HG02678 (cell line): ENCODE measurements at regions not wholly inside any gene's neighbourhood (a gene's known extent, or its start where the extent isn't known, plus 50 kb on each side); places are given as distances from the start of the nearest gene placed in this dataset.

ENCODE experiments used
- ATAC-seq: cut with Tn5 transposase; IDR thresholded peaks from one replicate; pipeline ENCODE4 v1.9.1; 2021; ENCODE audit warnings: mild to moderate bottlenecking, moderate library complexity; ENCODE audit not compliant: unreplicated experiment

- no peak for ATAC-seq
Observed at GRCh38 chr16:6249863-6250262, 1082.8 kb upstream of the RBFOX1 start.

GRCh38 chr16:6248199-6248598, 1084.4 kb upstream of the RBFOX1 start:
- ATAC-seq = no peak

GRCh38 chr16:6247775-6248174, 1084.9 kb upstream of the RBFOX1 start:
- ATAC-seq = no peak

GRCh38 chr16:6247150-6247549, 1085.5 kb upstream of the RBFOX1 start:
- ATAC-seq = no peak

- ATAC-seq = no peak
Observed at GRCh38 chr16:6246266-6246665, 1086.4 kb upstream of the RBFOX1 start.

- ATAC-seq = no peak
Observed at GRCh38 chr16:6232056-6232455, 1100.6 kb upstream of the RBFOX1 start.

GRCh38 chr16:6231398-6231797, 1101.2 kb upstream of the RBFOX1 start:
- ATAC-seq = no peak

- no peak for ATAC-seq
Observed at GRCh38 chr16:6229186-6229585, 1103.5 kb upstream of the RBFOX1 start.

GRCh38 chr16:6218855-6219254, 1113.8 kb upstream of the RBFOX1 start:
- no peak for ATAC-seq

GRCh38 chr16:6216836-6217235, 1115.8 kb upstream of the RBFOX1 start:
- ATAC-seq = no peak

- ATAC-seq = no peak
Observed at GRCh38 chr16:6211644-6212043, 1114.0 kb upstream of the EEF2KMT start.

GRCh38 chr16:6209355-6209930, 1111.8 kb upstream of the EEF2KMT start:
- no peak for ATAC-seq

GRCh38 chr16:6207580-6207979, 1110.0 kb upstream of the EEF2KMT start:
- no peak for ATAC-seq

- ATAC-seq = no peak
Observed at GRCh38 chr16:6207124-6207523, 1109.5 kb upstream of the EEF2KMT start.

- ATAC-seq = no peak
Observed at GRCh38 chr16:6206080-6206479, 1108.5 kb upstream of the EEF2KMT start.

GRCh38 chr16:6204945-6205344, 1107.3 kb upstream of the EEF2KMT start:
- no peak for ATAC-seq

- ATAC-seq = no peak
Observed at GRCh38 chr16:6200861-6201260, 1103.3 kb upstream of the EEF2KMT start.

- no peak for ATAC-seq
Observed at GRCh38 chr16:6200271-6200670, 1102.7 kb upstream of the EEF2KMT start.

GRCh38 chr16:6195966-6196365, 1098.4 kb upstream of the EEF2KMT start:
- ATAC-seq = no peak

- ATAC-seq = no peak
Observed at GRCh38 chr16:6193718-6194117, 1096.1 kb upstream of the EEF2KMT start.

- ATAC-seq = no peak
Observed at GRCh38 chr16:6192984-6193383, 1095.4 kb upstream of the EEF2KMT start.

- no peak for ATAC-seq
Observed at GRCh38 chr16:6192532-6192931, 1094.9 kb upstream of the EEF2KMT start.

GRCh38 chr16:6190776-6191175, 1093.2 kb upstream of the EEF2KMT start:
- ATAC-seq = no peak
